ENCODE measurements at regions not wholly inside any gene's neighbourhood (a gene's known extent, or its start where the extent isn't known, plus 50 kb on each side); places are given as distances from the start of the nearest gene placed in this dataset.

GRCh38 chr13:75061909-75062308, 420.1 kb downstream of the TBC1D4 start:
- ATAC-seq (ENCODE audit: poor library complexity) (no peak), DNase-seq (no peak)
- CTCF ChIA-PET = no interaction called here
- Histone ChIP-seq H3K27me3 (ENCODE audit: control insufficient read depth in 1 of 2, insufficient read depth in 2 of 2, low read length in 2 of 2) (no peaks in the 10 kb centered on the region), H3K4me1 (ENCODE audit: insufficient read depth, low read length) (no peaks in the 10 kb centered on the region), H3K36me3 (ENCODE audit: insufficient read depth, low read length) (no peaks in the 10 kb centered on the region), H3K27ac (ENCODE audit: low read depth in 1 of 2, low read length in 2 of 2) (no peak overlapping the region), H3K4me3 (ENCODE audit: low read length) (no peak overlapping the region), H3K9me3 (ENCODE audit: control insufficient read depth in 1 of 2, insufficient read depth in 1 of 2, low read length in 2 of 2) (no peaks in the 10 kb centered on the region)
- Mint-ChIP-seq H3K27me3 (no peaks in the 10 kb centered on the region), H3K9me3 (peaks cover 4% of the 10 kb centered on the region), H3K4me3 (no peak overlapping the region), H3K27ac (no peak overlapping the region), H3K4me1 (ENCODE audit: low read depth) (no peaks in the 10 kb centered on the region), H3K36me3 (ENCODE audit: low read depth) (no peaks in the 10 kb centered on the region)
- intact Hi-C loops (cut with DNase I, micrococcal nuclease) = no loop called here
- TF ChIP-seq, protein P1, sequence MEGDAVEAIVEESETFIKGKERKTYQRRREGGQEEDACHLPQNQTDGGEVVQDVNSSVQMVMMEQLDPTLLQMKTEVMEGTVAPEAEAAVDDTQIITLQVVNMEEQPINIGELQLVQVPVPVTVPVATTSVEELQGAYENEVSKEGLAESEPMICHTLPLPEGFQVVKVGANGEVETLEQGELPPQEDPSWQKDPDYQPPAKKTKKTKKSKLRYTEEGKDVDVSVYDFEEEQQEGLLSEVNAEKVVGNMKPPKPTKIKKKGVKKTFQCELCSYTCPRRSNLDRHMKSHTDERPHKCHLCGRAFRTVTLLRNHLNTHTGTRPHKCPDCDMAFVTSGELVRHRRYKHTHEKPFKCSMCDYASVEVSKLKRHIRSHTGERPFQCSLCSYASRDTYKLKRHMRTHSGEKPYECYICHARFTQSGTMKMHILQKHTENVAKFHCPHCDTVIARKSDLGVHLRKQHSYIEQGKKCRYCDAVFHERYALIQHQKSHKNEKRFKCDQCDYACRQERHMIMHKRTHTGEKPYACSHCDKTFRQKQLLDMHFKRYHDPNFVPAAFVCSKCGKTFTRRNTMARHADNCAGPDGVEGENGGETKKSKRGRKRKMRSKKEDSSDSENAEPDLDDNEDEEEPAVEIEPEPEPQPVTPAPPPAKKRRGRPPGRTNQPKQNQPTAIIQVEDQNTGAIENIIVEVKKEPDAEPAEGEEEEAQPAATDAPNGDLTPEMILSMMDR (IDR thresholded peaks at IDR 0.05) = no peak
- POLR2A ChIA-PET = no interaction called here

DNA sequence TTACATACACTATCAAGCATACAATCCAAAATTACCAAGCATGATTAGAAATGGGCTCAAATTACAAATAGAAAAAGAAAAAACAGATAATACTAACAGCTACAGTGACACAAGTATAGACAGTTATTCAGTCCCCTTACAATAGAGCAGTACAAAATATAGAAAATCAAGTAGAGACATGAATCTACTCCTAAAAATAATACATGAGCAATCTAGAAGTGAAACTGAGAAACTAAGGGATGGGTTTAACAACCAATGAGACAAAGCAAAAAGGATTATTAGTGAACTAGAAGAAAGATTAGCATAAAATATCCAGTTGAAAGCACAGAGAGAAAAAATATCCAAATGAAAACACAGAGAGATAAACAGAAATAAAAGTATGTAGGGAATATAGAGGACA, 426.7 kb downstream of the TBC1D4 start:
- Mint-ChIP-seq H3K9me3 (no peaks in the 10 kb centered on the region), H3K4me3 (no peak overlapping the region), H3K27me3 (peaks cover 32% of the 10 kb centered on the region), H3K4me1 (ENCODE audit: low read depth) (no peaks in the 10 kb centered on the region), H3K36me3 (ENCODE audit: low read depth) (no peaks in the 10 kb centered on the region), H3K27ac (no peak overlapping the region)
- TF ChIP-seq, protein P1 (IDR thresholded peaks at IDR 0.05) = no peak
- no peaks in the 10 kb centered on the region for H3K9me3 ChIP-seq (ENCODE audit: control insufficient read depth in 1 of 2, insufficient read depth in 1 of 2, low read length in 2 of 2)
- CTCF ChIA-PET = no interaction called here
- no peak overlapping the region for H3K27ac ChIP-seq (ENCODE audit: low read depth in 1 of 2, low read length in 2 of 2)
- POLR2A ChIA-PET = no interaction called here
- H3K36me3 ChIP-seq (ENCODE audit: insufficient read depth, low read length) = no peaks in the 10 kb centered on the region
- H3K4me1 ChIP-seq (ENCODE audit: insufficient read depth, low read length) = no peaks in the 10 kb centered on the region
- no peaks in the 10 kb centered on the region for H3K27me3 ChIP-seq (ENCODE audit: control insufficient read depth in 1 of 2, insufficient read depth in 2 of 2, low read length in 2 of 2)
- ATAC-seq (ENCODE audit: poor library complexity) = no peak
- no peak for DNase-seq
- no peak overlapping the region for H3K4me3 ChIP-seq (ENCODE audit: low read length)
- intact Hi-C loops (cut with DNase I, micrococcal nuclease) = no loop called here

DNA sequence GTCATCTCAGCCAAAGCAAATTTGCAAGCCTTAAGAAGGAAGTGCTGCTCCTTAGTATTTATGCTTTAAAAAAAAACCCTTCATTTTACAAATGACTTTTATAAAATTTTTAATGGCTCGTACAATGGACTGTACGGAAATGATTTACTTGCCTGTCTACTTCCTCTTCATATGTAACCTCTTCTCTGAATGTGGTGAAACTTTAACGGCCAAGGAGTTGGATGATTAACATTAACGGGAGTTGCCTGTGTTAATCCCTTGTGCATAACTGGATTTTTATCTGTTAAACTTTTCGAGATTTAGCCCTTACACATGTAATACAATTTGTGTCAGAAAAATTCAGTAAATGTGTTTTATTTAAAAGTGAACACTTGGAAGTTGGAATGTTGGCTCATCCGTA, 429.4 kb downstream of the TBC1D4 start:
- no peak for ATAC-seq (ENCODE audit: poor library complexity)

More for the DNA sequence above, 429.4 kb downstream of the TBC1D4 start:
- no peak overlapping the region for H3K27ac ChIP-seq (ENCODE audit: low read depth in 1 of 2, low read length in 2 of 2)
- DNase-seq = no peak
- no peaks in the 10 kb centered on the region for H3K4me1 Mint-ChIP-seq (ENCODE audit: low read depth)
- H3K27me3 ChIP-seq (ENCODE audit: control insufficient read depth in 1 of 2, insufficient read depth in 2 of 2, low read length in 2 of 2) = no peaks in the 10 kb centered on the region
- H3K4me1 ChIP-seq (ENCODE audit: insufficient read depth, low read length) = no peaks in the 10 kb centered on the region
- peaks cover 36% of the 10 kb centered on the region for H3K27me3 Mint-ChIP-seq
- no peaks in the 10 kb centered on the region for H3K36me3 ChIP-seq (ENCODE audit: insufficient read depth, low read length)
- intact Hi-C loops (cut with DNase I, micrococcal nuclease) = no loop called here
- H3K36me3 Mint-ChIP-seq (ENCODE audit: low read depth) = no peaks in the 10 kb centered on the region
- H3K4me3 ChIP-seq (ENCODE audit: low read length) = no peak overlapping the region
- no peak overlapping the region for H3K4me3 Mint-ChIP-seq
- CTCF ChIA-PET = no interaction called here
- H3K9me3 ChIP-seq (ENCODE audit: control insufficient read depth in 1 of 2, insufficient read depth in 1 of 2, low read length in 2 of 2) = no peaks in the 10 kb centered on the region
- TF ChIP-seq, protein P1 (IDR thresholded peaks at IDR 0.05) = no peak
- POLR2A ChIA-PET = no interaction called here
- no peak overlapping the region for H3K27ac Mint-ChIP-seq
- no peaks in the 10 kb centered on the region for H3K9me3 Mint-ChIP-seq
